RPMI7951 (cell line): ENCODE measurements at regions not wholly inside any gene's neighbourhood (a gene's known extent, or its start where the extent isn't known, plus 50 kb on each side); places are given as distances from the start of the nearest gene placed in this dataset.

Experiments
- DNase-seq: peaks from one replicate; pipeline ENCODE4 v3.0.0-alpha.2; 2012; ENCODE audit warnings: low read depth

DNA sequence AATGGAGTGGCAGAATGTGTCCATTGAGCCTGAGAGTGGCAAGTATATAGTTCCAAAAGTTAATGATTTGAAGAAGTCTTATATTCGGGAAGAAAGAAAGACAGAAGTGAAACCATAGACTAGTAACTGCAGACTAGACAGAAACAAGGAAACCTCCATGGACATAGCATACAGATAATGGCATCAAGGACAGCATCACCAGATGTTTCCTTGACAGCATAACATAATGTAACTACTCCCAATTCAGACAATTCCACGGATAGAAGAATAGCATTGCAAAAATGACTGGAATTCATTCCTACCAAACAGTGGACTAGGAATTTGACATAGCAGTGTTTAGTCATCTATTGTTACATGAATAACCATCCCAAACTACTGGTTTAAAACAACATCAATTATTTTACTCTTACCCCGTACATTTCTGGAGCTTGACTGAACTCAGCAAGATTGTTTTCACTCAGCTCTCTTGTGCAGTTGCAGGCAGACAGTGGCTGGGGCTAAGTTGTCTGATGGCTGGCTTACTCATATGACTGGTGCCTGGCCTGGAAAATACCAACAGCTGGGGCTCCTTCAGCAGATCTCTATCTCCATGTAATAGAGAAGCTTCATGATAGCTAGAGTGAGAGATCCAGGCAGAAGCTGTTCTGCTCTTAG is 109.7 kb upstream of the GADL1 start:
- peak; percentile 84 for DNase-seq

GRCh38 chr3:31008994-31009393 is 114.5 kb upstream of the GADL1 start:
- peak; percentile 58 for DNase-seq

GRCh38 chr3:31009881-31010280 is 115.4 kb upstream of the GADL1 start:
- DNase-seq = peak; percentile 23

DNA sequence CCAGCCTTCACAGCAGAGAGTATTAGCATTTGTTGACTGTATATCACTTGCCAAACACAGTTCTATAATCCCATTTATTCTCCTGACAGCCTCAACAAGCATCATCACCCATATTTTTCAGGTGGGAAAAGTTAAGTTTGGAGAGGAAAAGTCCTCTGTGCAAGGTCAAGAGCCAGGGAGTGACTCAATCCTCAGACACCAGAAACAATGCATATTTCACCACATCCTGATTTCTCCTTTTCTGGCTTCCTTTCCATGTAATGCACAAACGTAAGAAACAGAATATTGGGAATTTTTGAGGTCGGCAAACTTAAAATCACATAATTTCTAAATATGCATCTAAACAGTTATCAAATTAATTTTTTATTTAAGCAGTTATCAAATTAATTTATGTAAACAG is 116.0 kb upstream of the GADL1 start:
- DNase-seq = peak; percentile 73

- DNase-seq = no peak
Measured at GRCh38 chr3:31011380-31011779, 116.9 kb upstream of the GADL1 start.

DNA sequence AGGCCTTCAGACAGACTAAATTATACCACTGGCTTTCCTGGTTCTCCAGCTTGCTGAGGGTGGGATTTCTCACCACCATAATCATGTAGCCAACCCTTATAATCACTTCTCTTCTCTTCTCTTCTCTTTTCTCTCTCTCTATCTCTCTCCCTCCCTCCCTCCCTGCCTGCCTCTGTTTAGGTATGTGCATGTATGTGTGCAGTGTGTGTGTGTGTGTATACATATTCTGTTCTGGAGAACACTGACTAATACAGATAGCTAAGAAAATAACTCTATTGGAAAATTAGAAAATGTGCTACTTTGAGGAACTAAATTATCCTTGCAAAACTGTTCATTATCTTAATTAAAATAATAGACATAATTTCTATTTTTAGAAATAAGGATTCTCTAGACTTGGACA is 118.6 kb upstream of the GADL1 start:
- no peak for DNase-seq

DNA sequence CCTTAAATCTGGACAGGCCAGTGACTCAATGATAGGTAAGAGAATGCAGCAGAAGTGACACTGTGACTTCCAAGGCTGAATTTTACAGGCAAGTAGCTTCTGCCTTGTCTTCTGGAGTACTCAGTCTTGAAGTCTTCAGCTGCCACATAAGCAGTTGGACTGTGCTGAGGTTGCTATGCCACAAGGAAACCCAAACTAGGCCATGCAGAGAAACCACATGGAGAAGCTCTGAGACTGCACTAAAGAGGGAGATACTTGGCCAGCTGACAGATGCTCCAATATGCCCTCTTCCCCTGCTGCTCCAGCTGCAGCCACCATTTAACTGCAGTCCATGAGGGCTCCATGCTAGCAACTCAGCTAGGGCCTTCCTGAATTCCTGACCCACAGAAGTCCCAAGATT is 119.4 kb upstream of the GADL1 start:
- DNase-seq = peak; percentile 54

DNA sequence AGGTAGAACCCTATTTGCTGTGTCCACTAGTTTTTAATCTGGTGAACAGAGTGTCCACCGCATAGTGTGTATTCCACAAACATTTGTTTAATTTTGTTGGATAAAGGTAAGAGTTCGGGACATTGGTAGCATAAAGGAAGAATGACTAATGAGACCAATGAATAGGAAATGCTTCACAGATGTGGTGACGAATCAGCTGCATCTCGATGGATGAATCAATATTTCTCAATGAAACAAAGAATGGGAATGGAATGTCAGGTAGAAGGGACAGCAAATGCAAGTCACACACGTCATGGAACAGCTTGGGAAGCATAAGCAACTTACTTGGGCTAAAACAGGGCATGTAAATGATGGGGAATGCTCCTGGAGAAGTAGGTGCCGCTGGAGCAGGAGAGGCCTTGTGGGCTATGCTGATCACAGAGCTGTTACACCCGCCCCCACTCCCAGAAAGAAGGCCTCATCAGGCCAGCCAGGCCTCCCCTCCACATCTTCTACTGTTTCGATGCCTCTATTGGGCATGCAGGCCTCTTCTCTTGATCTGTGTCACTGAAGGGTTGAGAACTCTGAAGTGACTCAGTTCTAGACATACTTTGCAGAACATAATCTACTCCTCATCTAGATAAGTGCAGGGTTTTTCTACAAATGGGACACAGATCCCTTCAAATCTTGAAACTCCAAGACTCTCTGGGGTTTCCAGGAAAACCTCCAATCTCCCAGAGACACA is 120.0 kb upstream of the GADL1 start:
- DNase-seq = peak; percentile 32

DNA sequence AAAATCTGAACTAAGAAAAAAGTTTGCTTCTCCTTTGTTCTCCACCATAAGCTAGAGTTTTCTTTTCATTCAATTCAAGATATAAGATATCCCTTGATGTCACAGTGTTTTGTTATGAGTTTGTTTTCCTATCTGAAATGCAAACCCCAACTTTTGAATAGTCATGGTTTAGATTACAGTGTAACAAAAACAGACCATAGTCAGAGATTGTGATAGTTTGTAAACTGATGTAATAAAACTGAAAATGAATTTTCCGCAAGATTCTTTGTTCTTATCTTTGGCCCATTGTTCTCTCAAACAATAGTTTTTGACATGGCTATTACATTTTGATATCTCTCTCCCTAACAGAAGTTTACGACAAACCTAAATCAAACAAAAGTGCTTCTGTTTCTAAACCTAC is 121.7 kb upstream of the GADL1 start:
- DNase-seq = no peak

DNA sequence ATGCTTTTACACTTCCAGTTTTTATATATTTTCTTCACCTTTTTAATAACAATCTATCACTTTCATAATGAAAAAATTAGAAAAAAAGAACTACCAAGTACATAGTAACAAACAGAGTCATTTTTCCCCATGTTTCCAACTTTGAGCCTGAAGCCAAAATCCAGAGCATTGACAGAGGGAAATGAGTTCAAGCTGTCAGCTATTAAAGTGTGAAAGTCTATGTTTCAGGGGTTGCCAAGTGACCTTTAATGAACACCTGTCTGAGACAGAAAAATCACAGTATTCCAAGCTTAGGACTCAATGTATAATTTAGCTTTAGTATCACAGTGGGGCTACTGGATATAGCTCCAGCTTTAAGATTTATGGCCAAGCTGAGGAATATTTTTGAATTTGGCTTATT is 128.3 kb upstream of the GADL1 start:
- no peak for DNase-seq

DNA sequence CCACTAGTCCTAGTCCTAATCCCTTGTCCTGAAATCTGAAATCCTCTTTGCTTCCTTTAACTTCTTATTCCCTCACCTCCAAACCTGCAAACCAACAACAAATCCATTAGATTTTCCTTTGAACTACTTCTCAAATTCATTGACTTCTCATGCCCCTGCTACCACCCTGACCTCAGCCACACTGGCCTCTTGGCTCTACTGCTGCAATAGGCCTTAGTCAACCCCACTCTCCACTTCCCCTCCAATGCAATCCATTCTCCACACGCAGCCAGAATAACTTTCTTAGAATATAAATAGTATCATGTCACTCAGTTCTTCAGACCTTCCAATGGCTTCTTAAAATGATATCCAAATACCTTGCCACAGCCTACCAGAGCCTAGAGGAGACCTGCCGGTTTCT is 131.1 kb upstream of the GADL1 start:
- DNase-seq = no peak

GRCh38 chr3:31027191-31027761 is 132.8 kb upstream of the GADL1 start:
- no peak for DNase-seq

DNA sequence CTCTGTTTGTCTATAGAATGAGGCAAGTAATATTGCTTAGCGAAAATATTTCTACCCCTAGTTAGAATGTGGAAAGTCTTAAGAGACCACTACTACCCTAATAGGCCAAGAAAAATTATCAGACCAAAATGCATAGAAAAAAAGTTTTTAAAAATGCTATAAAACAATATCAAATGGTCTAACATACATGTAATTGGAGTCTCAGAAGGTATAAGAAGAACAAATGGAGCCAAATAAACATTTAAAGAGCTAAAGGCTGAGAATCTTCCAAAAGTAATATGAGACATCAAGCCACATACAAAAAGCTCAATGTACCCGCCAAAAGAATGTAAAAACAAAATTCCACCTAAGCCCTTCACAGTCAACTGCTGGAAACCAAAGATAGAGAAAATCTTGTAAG is 133.5 kb upstream of the GADL1 start:
- no peak for DNase-seq

GRCh38 chr3:31028766-31029165 is 134.3 kb upstream of the GADL1 start:
- no peak for DNase-seq

GRCh38 chr3:31029706-31030105 is 135.2 kb upstream of the GADL1 start:
- no peak for DNase-seq

- DNase-seq = peak; percentile 21
Measured at GRCh38 chr3:31035681-31036080, 141.2 kb upstream of the GADL1 start.

DNA sequence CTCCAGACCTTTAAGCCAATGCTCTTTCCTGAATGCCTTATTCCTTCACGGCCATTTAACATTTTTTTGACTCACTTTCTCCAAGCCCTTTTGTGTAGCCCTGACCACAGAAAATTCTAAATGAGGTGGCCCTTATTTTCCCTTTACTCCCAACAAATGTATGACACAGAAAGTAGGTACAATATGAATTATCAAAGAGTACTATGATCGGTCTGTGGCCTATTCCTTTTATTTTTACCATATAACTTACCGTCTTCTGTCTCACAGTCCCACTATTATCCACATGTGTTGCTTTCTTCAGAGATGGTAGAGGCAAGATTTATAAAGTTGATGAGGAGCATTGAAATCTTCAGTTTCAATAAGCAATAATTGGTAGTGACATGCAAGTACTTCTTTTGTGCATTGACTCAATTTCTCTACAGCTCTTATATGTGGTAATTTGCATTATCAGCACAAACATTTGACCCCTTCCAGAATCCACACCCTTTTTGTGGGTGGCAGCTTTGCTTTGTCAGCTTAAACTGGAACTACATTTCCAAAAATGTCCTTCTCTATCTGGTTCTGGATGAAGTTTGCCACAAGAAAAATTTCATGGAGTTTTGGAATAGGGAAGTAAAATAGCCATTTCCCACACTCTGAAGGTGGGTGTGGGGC is 143.8 kb upstream of the GADL1 start:
- no peak for DNase-seq

- DNase-seq = peak; percentile 39
Measured at GRCh38 chr3:31039145-31039544, 144.7 kb upstream of the GADL1 start.

DNA sequence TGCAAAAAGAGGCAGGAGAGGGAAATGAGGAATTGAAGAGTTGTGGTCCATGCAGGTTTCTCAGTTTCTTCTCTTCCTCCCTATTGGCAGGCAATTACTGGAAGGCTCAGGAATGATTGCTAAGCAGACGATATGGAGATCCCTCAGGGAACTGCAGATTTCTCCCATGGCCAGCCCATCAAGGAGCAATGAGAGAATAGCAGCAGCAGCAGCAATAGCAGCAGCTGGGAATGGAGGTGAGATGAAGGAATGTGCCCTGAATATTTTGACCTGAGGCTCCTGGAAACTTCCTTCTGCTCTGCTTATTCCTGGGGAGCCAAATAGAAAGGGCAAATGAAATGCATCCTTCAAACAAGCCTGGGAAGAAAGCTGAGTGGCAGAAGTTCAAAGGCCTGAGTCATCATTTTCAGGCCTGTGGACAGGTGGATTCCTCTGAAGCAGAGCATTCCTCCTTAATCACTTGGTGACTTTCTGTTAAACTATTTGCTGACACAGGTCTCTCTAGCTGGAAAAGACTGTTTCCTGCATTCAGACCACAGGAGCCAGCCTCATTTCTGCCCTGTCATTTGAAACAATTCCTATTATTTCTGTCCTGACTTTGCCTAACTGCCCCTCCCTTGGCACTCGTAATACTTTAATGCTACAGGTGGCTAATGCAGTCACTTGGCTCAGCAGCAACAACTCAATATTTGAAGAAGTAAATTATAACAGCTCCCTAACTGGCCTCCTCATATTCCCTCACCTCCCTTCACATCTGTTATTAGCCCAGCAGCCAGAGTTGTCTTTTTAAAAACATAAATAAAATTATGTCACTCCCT is 146.9 kb upstream of the GADL1 start:
- DNase-seq = peak; percentile 96

DNA sequence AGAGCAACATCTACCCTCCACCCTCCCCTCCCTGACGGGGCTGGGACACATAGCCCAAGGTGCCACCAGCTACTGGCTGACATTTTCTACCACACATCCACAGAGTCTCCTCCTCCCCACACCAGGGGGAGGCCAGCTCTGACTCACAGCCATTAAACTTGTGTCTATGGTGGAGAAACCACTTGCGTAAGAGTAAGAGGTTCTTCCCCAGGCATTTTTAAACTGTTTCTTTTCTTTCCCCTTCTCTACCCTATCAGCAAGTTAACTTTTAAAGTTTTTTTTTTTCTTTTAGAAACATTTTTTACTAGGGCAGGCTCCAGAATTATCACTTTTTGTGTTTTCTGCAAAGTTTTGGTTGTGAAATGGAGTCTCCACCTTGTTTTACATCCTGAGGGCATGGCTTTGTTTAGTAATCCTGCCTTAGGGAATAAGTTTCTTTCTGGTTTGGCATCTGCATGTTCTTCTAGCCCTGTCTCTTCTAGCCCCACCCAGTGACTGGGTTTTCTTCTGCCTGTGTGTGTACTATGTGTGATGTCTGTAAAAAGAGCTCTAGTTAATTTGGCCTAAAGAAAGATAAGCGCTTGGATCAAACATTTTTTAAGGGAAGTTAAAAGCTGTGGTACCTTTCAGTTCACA is 148.8 kb upstream of the GADL1 start:
- DNase-seq = peak; percentile 84

GRCh38 chr3:31047673-31048072 is 153.2 kb upstream of the GADL1 start:
- DNase-seq = no peak
